Naive thymus-derived CD4-positive, alpha-beta T cell (primary cell): ENCODE measurements at regions not wholly inside any gene's neighbourhood (a gene's known extent, or its start where the extent isn't known, plus 50 kb on each side); places are given as distances from the start of the nearest gene placed in this dataset.

ENCODE experiments used
- ATAC-seq: fragments of 150-1000 bp; cut with Tn5 transposase; 2 replicates; pipeline ENCODE4 v1.10.0; 2021; ENCODE audit warnings: mild to moderate bottlenecking, moderate library complexity
- CTCF ChIA-PET: fragments of 350-600 bp; sonication (Branson Sonifier 250); formaldehyde crosslinking; loops from one replicate; lab custom pipeline; 2021; ENCODE audit warnings: antibody characterized with exemption; lab: Charles Lee
- POLR2A ChIA-PET: fragments of 350-600 bp; sonication (Branson Sonifier 250); formaldehyde crosslinking; loops from one replicate; lab custom pipeline; 2021; ENCODE audit warnings: antibody characterized with exemption, inconsistent platforms; lab: Charles Lee
- DNase-seq, 9 donors: peaks; one replicate each; pipeline versions ENCODE4 v3.0.0 to v3.0.0-alpha.2; 2020 to 2022; ENCODE audit warnings: mixed read lengths in 1 of 9
- H3K27ac ChIP-seq: one replicate; pipeline ENCODE4 v1.7.0; 2013; ENCODE audit warnings: mild to moderate bottlenecking, low read depth, low read length, moderate library complexity
- H3K27me3 ChIP-seq, 2 donors: one replicate each; pipeline ENCODE4 v1.7.0; 2013; ENCODE audit warnings: low read length in 2 of 2, mild to moderate bottlenecking in 2 of 2, moderate library complexity in 2 of 2; ENCODE audit not compliant: control insufficient read depth in 2 of 2, insufficient read depth in 2 of 2
- H3K36me3 ChIP-seq, 3 experiments: 1 replicate in 2 of 3; 2 replicates in 1 of 3; pipeline ENCODE4 v1.7.0; 2013; ENCODE audit warnings: low read length in 3 of 3, mild to moderate bottlenecking in 3 of 3, moderate library complexity in 1 of 3; ENCODE audit not compliant: insufficient read depth in 3 of 3, control insufficient read depth in 2 of 3
- H3K4me1 ChIP-seq, 2 donors: one replicate each; pipeline ENCODE4 v1.7.0; 2013; ENCODE audit warnings: low read length in 2 of 2, mild to moderate bottlenecking in 2 of 2, moderate library complexity in 1 of 2; ENCODE audit not compliant: control insufficient read depth in 2 of 2, insufficient read depth in 2 of 2
- H3K4me3 ChIP-seq: 2 replicates; pipeline ENCODE4 v1.7.0; 2013; ENCODE audit warnings: mild to moderate bottlenecking, low read length
- H3K9me3 ChIP-seq, 3 experiments: 1 replicate in 2 of 3; 2 replicates in 1 of 3; pipeline ENCODE4 v1.7.0; 2013; ENCODE audit warnings: low read length in 3 of 3; ENCODE audit not compliant: control insufficient read depth in 2 of 3
- H3K27ac Mint-ChIP-seq, 9 donors: one replicate each; pipeline ENCODE4 v1.8.0; 2020 to 2022; ENCODE audit warnings: mixed read lengths in 9 of 9, mild to moderate bottlenecking in 8 of 9, moderate library complexity in 5 of 9, inconsistent platforms in 2 of 9
- H3K27me3 Mint-ChIP-seq, 5 donors: one replicate each; pipeline ENCODE4 v1.8.0; 2021 to 2022; ENCODE audit warnings: mixed read lengths in 5 of 5, mild to moderate bottlenecking in 1 of 5
- H3K36me3 Mint-ChIP-seq, 5 donors: one replicate each; pipeline ENCODE4 v1.8.0; 2020 to 2022; ENCODE audit warnings: mixed read lengths in 5 of 5, mild to moderate bottlenecking in 3 of 5, inconsistent platforms in 1 of 5
- H3K4me1 Mint-ChIP-seq, 7 donors: one replicate each; pipeline ENCODE4 v1.8.0; 2020 to 2022; ENCODE audit warnings: mixed read lengths in 7 of 7, mild to moderate bottlenecking in 3 of 7, inconsistent platforms in 1 of 7
- H3K4me3 Mint-ChIP-seq, 10 donors: one replicate each; pipeline ENCODE4 v1.8.0; 2020 to 2022; ENCODE audit warnings: mild to moderate bottlenecking in 10 of 10, mixed read lengths in 10 of 10, moderate library complexity in 6 of 10, inconsistent platforms in 2 of 10
- H3K9me3 Mint-ChIP-seq, 11 donors: one replicate each; pipeline ENCODE4 v1.8.0; 2020 to 2022; ENCODE audit warnings: mixed read lengths in 11 of 11, mild to moderate bottlenecking in 4 of 11, inconsistent platforms in 1 of 11, moderate library complexity in 1 of 11
- intact Hi-C, 2 donors: fragments of 100-400 bp; cut with micrococcal nuclease; formaldehyde crosslinking; loops; one replicate each; pipeline ENCODE4 v1.15.1; 2023

DNA sequence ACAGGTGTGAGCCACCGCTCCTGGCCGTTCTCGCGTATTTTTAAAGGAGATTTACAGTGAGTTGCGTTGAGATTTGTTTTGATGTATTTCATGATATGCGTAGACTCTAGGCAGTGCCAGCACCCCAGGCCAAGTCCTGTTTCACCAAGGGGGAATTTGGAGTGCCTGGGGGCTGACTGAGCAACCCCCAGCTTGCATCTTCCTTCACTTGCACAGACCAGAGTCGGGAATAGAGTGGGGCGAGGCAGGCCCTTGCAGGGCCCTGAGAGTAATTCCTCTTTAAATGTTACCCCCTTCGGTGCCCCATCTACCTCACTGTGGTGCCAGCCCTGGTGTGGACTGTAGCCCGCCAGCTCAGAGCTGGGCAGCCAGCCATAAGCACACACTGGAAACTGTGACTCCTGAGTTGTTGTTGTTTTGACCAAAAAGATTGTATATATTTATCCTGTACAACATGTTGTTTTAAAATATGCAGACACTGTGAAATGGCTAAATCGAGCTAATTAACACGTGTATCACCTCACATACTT is 269.5 kb downstream of the NPHP4 start:
- ATAC-seq (no peak), DNase-seq (no peak)
- Histone ChIP-seq H3K9me3 (no peaks in the 10 kb centered on the region), H3K27me3 (peaks cover 0 to 2% of the 10 kb centered on the region in 2 donors), H3K27ac (no peak overlapping the region), H3K36me3 (no peaks in the 10 kb centered on the region), H3K4me1 (no peaks in the 10 kb centered on the region), H3K4me3 (no peak overlapping the region)
- Mint-ChIP-seq H3K9me3 (peaks cover 0 to 3% (median 0%) of the 10 kb centered on the region in 11 donors), H3K27ac (no peak overlapping the region), H3K4me1 (peaks cover 0 to 3% (median 0%) of the 10 kb centered on the region in 7 donors), H3K27me3 (peaks cover 0 to 12% (median 9%) of the 10 kb centered on the region in 5 donors), H3K4me3 (no peak overlapping the region), H3K36me3 (no peaks in the 10 kb centered on the region)
- intact Hi-C loops: no loop called here
- CTCF ChIA-PET: no interaction called here
- POLR2A ChIA-PET: interaction anchor here (0.6 kb wide), 1 partner anchor 303 kb away, joined by 4 read pairs; no protein-coding TSS in a partner anchor

DNA sequence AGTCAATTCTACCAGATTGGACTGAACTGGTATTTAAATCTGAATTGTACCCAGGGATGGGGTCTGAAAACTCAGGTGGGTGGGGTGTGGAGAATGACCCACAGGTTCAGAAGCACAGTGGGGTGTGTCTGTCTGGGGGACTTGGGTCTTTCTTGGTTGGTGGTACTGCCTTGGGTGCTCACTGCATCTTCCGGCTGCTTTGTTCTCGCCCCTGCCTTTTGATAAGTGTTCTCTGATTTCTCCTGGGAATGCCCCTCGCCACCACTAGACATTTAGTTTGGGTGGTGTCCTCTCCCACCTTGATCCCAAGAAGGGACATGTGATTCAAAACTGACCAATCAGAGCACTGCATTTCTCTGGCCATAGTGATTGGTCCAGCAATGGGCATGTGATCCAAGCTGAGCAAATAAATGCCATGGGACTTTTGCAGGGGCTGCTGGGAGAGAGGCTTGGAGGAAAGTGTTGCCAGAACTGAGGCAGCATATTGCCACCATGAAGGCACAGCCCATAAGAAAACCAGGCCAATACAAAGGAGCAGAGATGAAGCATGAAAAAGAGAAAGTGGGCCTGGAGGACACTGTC is 270.5 kb downstream of the NPHP4 start:
- POLR2A ChIA-PET: no interaction called here
- intact Hi-C loops: no loop called here
- DNase-seq: no peak

DNA sequence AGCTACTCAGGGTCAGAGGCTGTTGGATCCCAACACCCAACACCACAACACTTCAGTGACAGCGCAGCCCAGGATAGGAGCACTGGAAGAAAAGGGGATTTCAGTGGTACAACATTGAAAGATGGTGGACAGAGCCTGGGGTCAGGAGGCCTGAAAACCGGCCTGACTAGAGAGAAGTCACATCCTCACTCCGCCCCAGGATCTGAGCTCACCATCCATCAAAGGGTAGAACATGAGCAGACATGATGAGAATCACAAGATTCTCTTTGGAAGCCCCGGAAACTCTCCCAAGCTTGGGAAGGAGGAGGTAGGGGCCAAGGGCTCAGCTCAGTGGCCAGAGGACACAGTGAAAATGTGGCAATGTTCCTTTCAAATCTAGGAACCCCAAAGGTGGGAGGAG is 271.3 kb downstream of the NPHP4 start:
- H3K4me3 Mint-ChIP-seq: no peak overlapping the region

More for the DNA sequence above, 270.5 kb downstream of the NPHP4 start:
- Mint-ChIP-seq H3K4me3 (no peak overlapping the region), H3K4me1 (peaks cover 0 to 3% (median 0%) of the 10 kb centered on the region in 7 donors), H3K27ac (no peak overlapping the region), H3K27me3 (peaks cover 0 to 20% (median 4%) of the 10 kb centered on the region in 5 donors), H3K9me3 (peaks cover 0 to 3% (median 0%) of the 10 kb centered on the region in 11 donors), H3K36me3 (no peaks in the 10 kb centered on the region)
- CTCF ChIA-PET: no interaction called here
- Histone ChIP-seq H3K36me3 (no peaks in the 10 kb centered on the region), H3K9me3 (no peaks in the 10 kb centered on the region), H3K4me3 (no peak overlapping the region), H3K4me1 (no peaks in the 10 kb centered on the region), H3K27me3 (peaks cover 0 to 2% of the 10 kb centered on the region in 2 donors), H3K27ac (no peak overlapping the region)
- no peak for ATAC-seq

DNA sequence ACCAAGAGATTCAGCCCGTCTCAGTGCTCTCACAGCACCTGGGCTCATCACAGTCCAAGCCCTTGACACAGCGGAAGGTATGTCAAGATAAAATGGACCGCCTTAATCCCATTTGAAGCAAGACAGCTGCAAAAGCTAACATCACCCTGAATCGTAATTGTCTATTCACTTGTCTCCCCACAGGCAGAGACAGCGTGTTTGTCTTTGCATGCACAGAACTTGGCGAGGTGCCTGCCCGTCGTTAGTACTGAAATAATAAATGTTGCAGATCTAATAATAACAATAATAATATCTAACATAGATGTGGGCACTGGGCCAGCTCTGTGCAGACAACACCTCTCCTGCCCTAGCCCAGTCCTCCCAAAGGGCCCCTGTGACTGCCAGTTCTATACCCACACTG is 271.7 kb downstream of the NPHP4 start:
- no peak for DNase-seq
- Histone ChIP-seq H3K27ac (no peak overlapping the region), H3K9me3 (peaks cover 0 to 4% (median 0%) of the 10 kb centered on the region in 3 experiments), H3K27me3 (peaks cover 0 to 2% of the 10 kb centered on the region in 2 donors), H3K4me3 (no peak overlapping the region), H3K36me3 (no peaks in the 10 kb centered on the region), H3K4me1 (no peaks in the 10 kb centered on the region)
- Mint-ChIP-seq H3K4me3 (no peak overlapping the region), H3K27ac (no peak overlapping the region), H3K4me1 (peaks cover 0 to 3% (median 0%) of the 10 kb centered on the region in 7 donors), H3K36me3 (peaks cover 0 to 4% (median 0%) of the 10 kb centered on the region in 5 donors), H3K27me3 (peaks cover 0 to 32% (median 8%) of the 10 kb centered on the region in 5 donors), H3K9me3 (peaks cover 0 to 8% (median 2%) of the 10 kb centered on the region in 11 donors)
- ChIA-PET POLR2A (no interaction called here), CTCF (no interaction called here)
- intact Hi-C loops: no loop called here
- ATAC-seq: no peak

More for the DNA sequence above, 271.3 kb downstream of the NPHP4 start:
- H3K9me3 Mint-ChIP-seq: peaks cover 0 to 4% (median 0%) of the 10 kb centered on the region in 11 donors
- no peak overlapping the region for H3K27ac Mint-ChIP-seq
- H3K4me1 Mint-ChIP-seq: peaks cover 0 to 3% (median 0%) of the 10 kb centered on the region in 7 donors
- CTCF ChIA-PET: no interaction called here
- Histone ChIP-seq H3K4me1 (no peaks in the 10 kb centered on the region), H3K4me3 (no peak overlapping the region), H3K9me3 (no peaks in the 10 kb centered on the region), H3K36me3 (no peaks in the 10 kb centered on the region), H3K27me3 (peaks cover 0 to 2% of the 10 kb centered on the region in 2 donors), H3K27ac (no peak overlapping the region)
- POLR2A ChIA-PET: no interaction called here
- intact Hi-C loops: no loop called here
- DNase-seq (no peak), ATAC-seq (no peak)
- H3K36me3 Mint-ChIP-seq: peaks cover 0 to under 1% (median 0%) of the 10 kb centered on the region in 5 donors
- H3K27me3 Mint-ChIP-seq: peaks cover 0 to 28% (median 4%) of the 10 kb centered on the region in 5 donors

- H3K9me3 ChIP-seq: peaks cover 0 to 6% (median 0%) of the 10 kb centered on the region in 3 experiments
- Mint-ChIP-seq H3K4me3 (no peak overlapping the region), H3K9me3 (peaks cover 0 to 12% (median 3%) of the 10 kb centered on the region in 11 donors), H3K27me3 (peaks cover 0 to 27% (median 9%) of the 10 kb centered on the region in 5 donors), H3K27ac (no peak overlapping the region), H3K36me3 (peaks cover 0 to 7% (median 0%) of the 10 kb centered on the region in 5 donors), H3K4me1 (peaks cover 0 to 3% (median 0%) of the 10 kb centered on the region in 7 donors)
- no peaks in the 10 kb centered on the region for H3K36me3 ChIP-seq
- no peak overlapping the region for H3K4me3 ChIP-seq
- H3K4me1 ChIP-seq: no peaks in the 10 kb centered on the region
- ChIA-PET CTCF (no interaction called here), POLR2A (no interaction called here)
- peaks cover 0 to 2% of the 10 kb centered on the region in 2 donors for H3K27me3 ChIP-seq
- no peak overlapping the region for H3K27ac ChIP-seq
- DNase-seq: no peak
- intact Hi-C loops: no loop called here
- ATAC-seq: no peak
These were observed 272.2 kb downstream of the NPHP4 start for GRCh38 chr1:5720045-5720444.

DNA sequence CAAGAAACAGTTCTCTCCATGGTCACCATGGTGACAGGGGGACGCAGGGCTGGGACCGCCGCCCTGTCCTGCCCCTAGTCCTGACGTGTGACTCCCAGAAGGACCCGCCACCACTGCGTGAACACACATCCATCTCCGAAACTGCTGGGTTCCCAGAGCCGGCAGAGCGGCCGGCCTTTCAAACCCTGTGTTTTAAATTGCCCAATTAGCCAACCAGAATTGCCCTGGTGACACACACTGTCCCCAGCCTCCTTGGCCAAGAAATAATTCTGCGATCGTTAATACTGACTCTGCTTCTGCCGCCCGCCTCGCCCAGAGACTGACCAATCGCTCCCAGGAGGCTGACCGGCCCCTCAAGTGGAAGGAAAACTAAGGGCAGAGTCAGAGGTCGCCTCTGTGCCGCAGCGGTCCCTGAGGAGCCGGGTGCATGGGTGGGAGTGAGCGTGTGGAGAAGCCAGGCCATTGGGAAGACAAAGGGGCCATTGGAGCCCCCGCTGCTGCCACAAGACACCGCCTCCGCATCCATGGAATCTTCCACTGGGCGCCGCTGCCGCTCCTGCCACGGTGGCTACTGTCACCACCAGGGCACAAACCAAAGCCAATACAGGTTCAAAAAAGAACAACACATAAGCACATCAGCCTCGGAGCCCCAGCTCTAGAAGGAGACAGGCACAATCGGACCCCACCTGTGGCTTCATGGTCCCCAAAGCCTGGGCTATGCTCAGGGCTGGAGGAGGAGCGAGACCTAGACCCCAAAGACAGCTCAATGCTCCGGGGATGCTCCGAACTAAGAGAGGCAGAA is 273.2 kb downstream of the NPHP4 start:
- Mint-ChIP-seq H3K4me3 (no peak overlapping the region), H3K27ac (no peak overlapping the region), H3K9me3 (peaks cover 0 to 18% (median 8%) of the 10 kb centered on the region in 11 donors), H3K4me1 (peaks cover 0 to 3% (median 0%) of the 10 kb centered on the region in 7 donors), H3K36me3 (peaks cover 0 to 14% (median 0%) of the 10 kb centered on the region in 5 donors), H3K27me3 (peaks cover 0 to 29% (median 13%) of the 10 kb centered on the region in 5 donors)
- peaks cover 0 to 2% of the 10 kb centered on the region in 2 donors for H3K27me3 ChIP-seq
- no peaks in the 10 kb centered on the region for H3K36me3 ChIP-seq
- peaks cover 0 to 6% (median 0%) of the 10 kb centered on the region in 3 experiments for H3K9me3 ChIP-seq
- intact Hi-C loops: no loop called here
- CTCF ChIA-PET: no interaction called here
- no peak overlapping the region for H3K4me3 ChIP-seq
- H3K27ac ChIP-seq: no peak overlapping the region
- no peaks in the 10 kb centered on the region for H3K4me1 ChIP-seq
- ATAC-seq: no peak
- POLR2A ChIA-PET: no interaction called here
- no peak for DNase-seq
